NB4 (cell line): ENCODE measurements at regions not wholly inside any gene's neighbourhood (a gene's known extent, or its start where the extent isn't known, plus 50 kb on each side); places are given as distances from the start of the nearest gene placed in this dataset.

ENCODE experiments used
- CTCF ChIP-seq: IDR thresholded peaks from one replicate; pipeline ENCODE4 v1.5.1; 2012; ENCODE audit warnings: low read depth, low read length
- POLR2A ChIP-seq: IDR thresholded peaks from 2 replicates; pipeline ENCODE4 v1.6.1; 2011; ENCODE audit warnings: mild to moderate bottlenecking; ENCODE audit not compliant: insufficient read length; ENCODE audit errors: extremely low read depth

GRCh38 chr7:149706398-149706797, 67.0 kb downstream of the ZNF467 start:
- TF ChIP-seq POLR2A (no peak), CTCF (no peak)
